Ishikawa (cell line): ENCODE measurements at regions not wholly inside any gene's neighbourhood (a gene's known extent, or its start where the extent isn't known, plus 50 kb on each side); places are given as distances from the start of the nearest gene placed in this dataset.

ENCODE experiments used
- CEBPB ChIP-seq: IDR thresholded peaks from 2 replicates; pipeline ENCODE4 v1.6.1; 2012
- CREB1 ChIP-seq: IDR thresholded peaks from 2 replicates; pipeline ENCODE4 v1.6.1; 2012; ENCODE audit warnings: low read depth
- EGR1 ChIP-seq: IDR thresholded peaks from 2 replicates; pipeline ENCODE4 v1.6.1; 2012
- EP300 ChIP-seq: IDR thresholded peaks from 2 replicates; pipeline ENCODE4 v1.6.1; 2012; ENCODE audit warnings: borderline replicate concordance
- FOXM1 ChIP-seq: IDR thresholded peaks from 2 replicates; pipeline ENCODE4 v1.6.1; 2012; ENCODE audit warnings: low read depth, borderline replicate concordance
- MAX ChIP-seq: IDR thresholded peaks from 2 replicates; pipeline ENCODE4 v1.6.1; 2012
- NFIC ChIP-seq: IDR thresholded peaks from 2 replicates; pipeline ENCODE4 v1.6.1; 2012
- RAD21 ChIP-seq: IDR thresholded peaks from 2 replicates; pipeline ENCODE4 v1.6.1; 2012; ENCODE audit warnings: low read depth
- TAF1 ChIP-seq: IDR thresholded peaks from 2 replicates; pipeline ENCODE4 v1.6.1; 2012; ENCODE audit warnings: low read depth, mild to moderate bottlenecking
- TCF12 ChIP-seq: IDR thresholded peaks from 2 replicates; pipeline ENCODE4 v1.6.1; 2012; ENCODE audit warnings: low read depth
- TEAD4 ChIP-seq: IDR thresholded peaks from 2 replicates; pipeline ENCODE4 v1.6.1; 2012
- USF1 ChIP-seq: IDR thresholded peaks from 2 replicates; pipeline ENCODE4 v1.6.1; 2012
- YY1 ChIP-seq: IDR thresholded peaks from 2 replicates; pipeline ENCODE4 v1.6.1; 2012; ENCODE audit warnings: low read depth
- TF ChIP-seq, protein P1 (sequence below): IDR thresholded peaks from 2 replicates; pipeline ENCODE4 v1.6.1; 2012; ENCODE audit warnings: low read depth, mild to moderate bottlenecking

DNA sequence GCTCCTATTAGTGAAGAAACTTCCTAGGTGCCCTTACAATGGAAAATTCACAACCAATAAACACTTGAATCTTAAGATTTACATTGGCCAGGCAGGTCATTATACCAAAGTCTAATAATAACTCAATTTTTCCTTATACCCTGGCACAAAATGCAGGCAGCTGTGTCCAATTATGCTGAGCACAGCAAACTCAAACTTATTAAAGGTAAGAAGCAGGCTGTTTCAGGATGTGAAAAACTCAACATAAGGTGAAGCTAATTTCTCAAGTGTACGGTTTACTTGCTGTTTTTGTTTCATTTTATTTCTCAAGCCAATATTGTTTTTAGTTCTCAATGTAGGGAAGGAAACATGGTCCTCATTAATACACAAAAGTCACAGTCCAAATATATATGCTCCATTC, 405.1 kb downstream of the KCTD16 start:
- TF ChIP-seq, protein P1, sequence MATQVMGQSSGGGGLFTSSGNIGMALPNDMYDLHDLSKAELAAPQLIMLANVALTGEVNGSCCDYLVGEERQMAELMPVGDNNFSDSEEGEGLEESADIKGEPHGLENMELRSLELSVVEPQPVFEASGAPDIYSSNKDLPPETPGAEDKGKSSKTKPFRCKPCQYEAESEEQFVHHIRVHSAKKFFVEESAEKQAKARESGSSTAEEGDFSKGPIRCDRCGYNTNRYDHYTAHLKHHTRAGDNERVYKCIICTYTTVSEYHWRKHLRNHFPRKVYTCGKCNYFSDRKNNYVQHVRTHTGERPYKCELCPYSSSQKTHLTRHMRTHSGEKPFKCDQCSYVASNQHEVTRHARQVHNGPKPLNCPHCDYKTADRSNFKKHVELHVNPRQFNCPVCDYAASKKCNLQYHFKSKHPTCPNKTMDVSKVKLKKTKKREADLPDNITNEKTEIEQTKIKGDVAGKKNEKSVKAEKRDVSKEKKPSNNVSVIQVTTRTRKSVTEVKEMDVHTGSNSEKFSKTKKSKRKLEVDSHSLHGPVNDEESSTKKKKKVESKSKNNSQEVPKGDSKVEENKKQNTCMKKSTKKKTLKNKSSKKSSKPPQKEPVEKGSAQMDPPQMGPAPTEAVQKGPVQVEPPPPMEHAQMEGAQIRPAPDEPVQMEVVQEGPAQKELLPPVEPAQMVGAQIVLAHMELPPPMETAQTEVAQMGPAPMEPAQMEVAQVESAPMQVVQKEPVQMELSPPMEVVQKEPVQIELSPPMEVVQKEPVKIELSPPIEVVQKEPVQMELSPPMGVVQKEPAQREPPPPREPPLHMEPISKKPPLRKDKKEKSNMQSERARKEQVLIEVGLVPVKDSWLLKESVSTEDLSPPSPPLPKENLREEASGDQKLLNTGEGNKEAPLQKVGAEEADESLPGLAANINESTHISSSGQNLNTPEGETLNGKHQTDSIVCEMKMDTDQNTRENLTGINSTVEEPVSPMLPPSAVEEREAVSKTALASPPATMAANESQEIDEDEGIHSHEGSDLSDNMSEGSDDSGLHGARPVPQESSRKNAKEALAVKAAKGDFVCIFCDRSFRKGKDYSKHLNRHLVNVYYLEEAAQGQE: no peak
- no peak for TF ChIP-seq CEBPB
- TF ChIP-seq EGR1: no peak
- no peak for TF ChIP-seq RAD21

- TF ChIP-seq USF1 (no peak), FOXM1 (no peak), CREB1 (no peak), TCF12 (no peak), MAX (no peak), TAF1 (no peak), YY1 (no peak), NFIC (no peak), EP300 (no peak)
- TF ChIP-seq, protein P1: no peak
Measured at GRCh38 chr5:144567421-144567780, 396.7 kb downstream of the KCTD16 start.

DNA sequence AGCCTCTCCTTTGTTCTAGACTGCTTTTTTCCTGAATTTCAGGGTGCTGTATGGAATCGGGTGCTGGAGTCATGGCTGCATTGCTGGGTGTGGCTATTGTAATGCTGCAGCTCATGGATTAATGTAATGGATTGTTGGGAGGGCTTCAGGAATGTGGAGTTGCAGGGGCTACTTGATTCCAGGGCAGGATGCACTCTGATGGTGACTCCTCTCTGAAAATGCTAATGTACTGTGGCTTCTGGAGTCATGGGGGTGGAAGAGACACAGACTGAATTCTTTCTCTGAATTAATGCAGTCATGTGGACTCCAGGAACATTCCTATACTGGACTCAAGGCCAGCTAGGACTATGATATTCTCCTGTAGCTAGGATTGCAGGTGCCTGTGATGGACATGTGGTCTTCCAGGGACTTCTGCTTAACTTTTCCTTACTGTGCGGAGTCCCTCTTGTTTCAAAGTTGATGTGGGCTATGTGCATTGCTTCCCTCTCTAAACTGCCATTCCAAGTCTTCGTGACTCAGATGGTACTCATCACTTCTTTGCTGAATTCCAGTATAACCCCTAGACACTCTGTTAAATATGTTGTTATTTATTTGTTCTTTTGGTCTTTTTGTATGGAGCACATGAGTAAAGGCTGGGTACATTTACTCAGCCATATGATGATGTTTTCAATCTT, 396.2 kb downstream of the KCTD16 start:
- TF ChIP-seq TAF1 (no peak), MAX (no peak), CREB1 (no peak)
- TF ChIP-seq, protein P1: no peak

GRCh38 chr5:144549580-144549979, 378.9 kb downstream of the KCTD16 start:
- TF ChIP-seq MAX (no peak), TCF12 (no peak), USF1 (no peak), CEBPB (no peak), EP300 (no peak)

- no peak for TF ChIP-seq RAD21
- no peak for TF ChIP-seq TEAD4
- no peak for TF ChIP-seq CEBPB
- no peak for TF ChIP-seq MAX
- TF ChIP-seq EP300: no peak
- TF ChIP-seq EGR1: no peak
- no peak for TF ChIP-seq TAF1
- TF ChIP-seq NFIC: no peak
- TF ChIP-seq, protein P1: no peak
Measured at GRCh38 chr5:144548936-144549335, 378.3 kb downstream of the KCTD16 start.
